Thymus (tissue), 11 donors: ENCODE measurements at regions not wholly inside any gene's neighbourhood (a gene's known extent, or its start where the extent isn't known, plus 50 kb on each side); places are given as distances from the start of the nearest gene placed in this dataset.

Experiments used
- DNase-seq, 9 donors: peaks; one replicate each; pipeline ENCODE4 v3.0.0-alpha.2; 2013; ENCODE audit warnings: low spot score in 9 of 9, low read depth in 6 of 9, missing footprints in 1 of 9
- H3K27ac ChIP-seq, 2 donors: one replicate each; pipeline ENCODE4 v1.5.1; 2013; ENCODE audit warnings: control low read depth in 1 of 2, low read depth in 1 of 2, low read length in 1 of 2, mild to moderate bottlenecking in 1 of 2, moderate library complexity in 1 of 2
- H3K27me3 ChIP-seq, 2 donors: one replicate each; pipeline ENCODE4 v1.5.1; 2013; ENCODE audit warnings: low read length in 1 of 2; ENCODE audit not compliant: control insufficient read depth in 2 of 2, insufficient read depth in 1 of 2
- H3K36me3 ChIP-seq, 2 donors: one replicate each; pipeline ENCODE4 v1.5.1; 2013; ENCODE audit warnings: low read length in 1 of 2, mild to moderate bottlenecking in 1 of 2, moderate library complexity in 1 of 2; ENCODE audit not compliant: control insufficient read depth in 2 of 2, insufficient read depth in 2 of 2
- H3K4me1 ChIP-seq, 2 donors: one replicate each; pipeline ENCODE4 v1.5.1; 2013; ENCODE audit warnings: low read length in 2 of 2; ENCODE audit not compliant: control insufficient read depth in 2 of 2, insufficient read depth in 2 of 2
- H3K4me3 ChIP-seq, 2 donors: one replicate each; pipeline ENCODE4 v1.5.1; 2013; ENCODE audit warnings: low read length in 2 of 2, control low read depth in 1 of 2, mild to moderate bottlenecking in 1 of 2
- H3K9me3 ChIP-seq, 2 donors: one replicate each; pipeline ENCODE4 v1.5.1; 2013; ENCODE audit warnings: low read length in 1 of 2, mild to moderate bottlenecking in 1 of 2; ENCODE audit not compliant: control insufficient read depth in 2 of 2, insufficient read depth in 1 of 2
- WGBS: extraction: QIAGEN DNeasy Blood & Tissue Kit; methylation state at CpG from one replicate; pipeline ENCODE4 v1.1.7; 2013; 5-methylcytosine and 5-hydroxymethylcytosine counted together
- donor health status: healthy.

- no peaks in the 10 kb centered on the region for H3K27me3 ChIP-seq
- no peaks in the 10 kb centered on the region for H3K36me3 ChIP-seq
- no peaks in the 10 kb centered on the region for H3K4me1 ChIP-seq
- no peak overlapping the region for H3K4me3 ChIP-seq
- 94% methylated on average over 1 of the region's 1 CpG for WGBS
- DNase-seq: no peak
- H3K27ac ChIP-seq: no peak overlapping the region
- no peaks in the 10 kb centered on the region for H3K9me3 ChIP-seq
Measured at GRCh38 chr9:78896479-78896878, 599.6 kb downstream of the PSAT1 start.

GRCh38 chr9:78898234-78898633, 601.3 kb downstream of the PSAT1 start:
- no peaks in the 10 kb centered on the region for H3K36me3 ChIP-seq
- H3K4me3 ChIP-seq: no peak overlapping the region
- WGBS: 99% methylated on average over 1 of the region's 1 CpG
- H3K9me3 ChIP-seq: no peaks in the 10 kb centered on the region
- H3K27me3 ChIP-seq: no peaks in the 10 kb centered on the region
- H3K4me1 ChIP-seq: no peaks in the 10 kb centered on the region
- DNase-seq: no peak
- no peak overlapping the region for H3K27ac ChIP-seq

- WGBS: 96% methylated on average over 6 of the region's 6 CpGs
- no peak overlapping the region for H3K27ac ChIP-seq
- H3K4me1 ChIP-seq: no peaks in the 10 kb centered on the region
- H3K27me3 ChIP-seq: no peaks in the 10 kb centered on the region
- no peak for DNase-seq
- no peak overlapping the region for H3K4me3 ChIP-seq
- H3K36me3 ChIP-seq: no peaks in the 10 kb centered on the region
- H3K9me3 ChIP-seq: no peaks in the 10 kb centered on the region
Measured at GRCh38 chr9:78899006-78899405, 602.1 kb downstream of the PSAT1 start.

GRCh38 chr9:78900500-78900899, 603.6 kb downstream of the PSAT1 start:
- Histone ChIP-seq H3K4me1 (no peaks in the 10 kb centered on the region), H3K27ac (no peak overlapping the region), H3K9me3 (no peaks in the 10 kb centered on the region), H3K27me3 (no peaks in the 10 kb centered on the region), H3K36me3 (no peaks in the 10 kb centered on the region), H3K4me3 (no peak overlapping the region)
- 90% methylated on average over 1 of the region's 1 CpG for WGBS
- no peak for DNase-seq

GRCh38 chr9:78902051-78902450, 605.1 kb downstream of the PSAT1 start:
- no peak for DNase-seq
- no peaks in the 10 kb centered on the region for H3K27me3 ChIP-seq
- H3K4me1 ChIP-seq: no peaks in the 10 kb centered on the region
- H3K4me3 ChIP-seq: no peak overlapping the region
- no peaks in the 10 kb centered on the region for H3K9me3 ChIP-seq
- WGBS: 91% methylated on average over 2 of the region's 2 CpGs
- no peak overlapping the region for H3K27ac ChIP-seq
- no peaks in the 10 kb centered on the region for H3K36me3 ChIP-seq

GRCh38 chr9:78903581-78903980, 606.7 kb downstream of the PSAT1 start:
- no peaks in the 10 kb centered on the region for H3K9me3 ChIP-seq
- no peaks in the 10 kb centered on the region for H3K36me3 ChIP-seq
- no peak for DNase-seq
- no peak overlapping the region for H3K4me3 ChIP-seq
- no peaks in the 10 kb centered on the region for H3K27me3 ChIP-seq
- H3K27ac ChIP-seq: no peak overlapping the region
- no peaks in the 10 kb centered on the region for H3K4me1 ChIP-seq

- no peaks in the 10 kb centered on the region for H3K9me3 ChIP-seq
- no peak overlapping the region for H3K27ac ChIP-seq
- no peak overlapping the region for H3K4me3 ChIP-seq
- H3K4me1 ChIP-seq: no peaks in the 10 kb centered on the region
- no peak for DNase-seq
- no peaks in the 10 kb centered on the region for H3K27me3 ChIP-seq
- H3K36me3 ChIP-seq: no peaks in the 10 kb centered on the region
Measured at GRCh38 chr9:78904686-78905085, 607.8 kb downstream of the PSAT1 start.

GRCh38 chr9:78905387-78905786, 608.5 kb downstream of the PSAT1 start:
- no peak for DNase-seq
- 93% methylated on average over 1 of the region's 1 CpG for WGBS
- Histone ChIP-seq H3K27me3 (no peaks in the 10 kb centered on the region), H3K9me3 (no peaks in the 10 kb centered on the region), H3K36me3 (no peaks in the 10 kb centered on the region), H3K4me3 (no peak overlapping the region), H3K27ac (no peak overlapping the region), H3K4me1 (no peaks in the 10 kb centered on the region)

- Histone ChIP-seq H3K4me3 (no peak overlapping the region), H3K27me3 (no peaks in the 10 kb centered on the region), H3K9me3 (no peaks in the 10 kb centered on the region), H3K4me1 (no peaks in the 10 kb centered on the region), H3K36me3 (no peaks in the 10 kb centered on the region), H3K27ac (no peak overlapping the region)
- DNase-seq: no peak
- WGBS: 87% methylated on average over 5 of the region's 5 CpGs
Measured at GRCh38 chr9:78905986-78906755, 609.2 kb downstream of the PSAT1 start.
